Panc1 (cell line): ENCODE measurements at regions not wholly inside any gene's neighbourhood (a gene's known extent, or its start where the extent isn't known, plus 50 kb on each side); places are given as distances from the start of the nearest gene placed in this dataset.

Source experiments
- ATAC-seq: fragments of 200-7000 bp; cut with Tn5 transposase; 2 replicates; pipeline ENCODE4 v1.9.1; 2020; ENCODE audit warnings: mild to moderate bottlenecking, moderate library complexity
- BruUV-seq: library from RNA; stranded (reverse); fragments of 400-500 nt; replicated peaks from 2 replicates; lab custom pipeline; 2021; lab: Mats Ljungman, UMichigan
- CTCF ChIA-PET: fragments of 300-600 bp; sonication (Branson Sonifier 250); formaldehyde crosslinking; loops from one replicate; lab custom pipeline; 2022; ENCODE audit warnings: antibody characterized with exemption; lab: Charles Lee
- POLR2A ChIA-PET: fragments of 300-600 bp; sonication (Branson Sonifier 250); formaldehyde crosslinking; loops from one replicate; lab custom pipeline; 2022; ENCODE audit warnings: antibody characterized with exemption; lab: Charles Lee
- DNase-seq: peaks from one replicate; pipeline ENCODE4 v3.0.0-alpha.2; 2010; ENCODE audit warnings: low read depth, low spot score
- H3K27ac ChIP-seq: 2 replicates; pipeline ENCODE4 v1.5.1; 2011; ENCODE audit warnings: mild to moderate bottlenecking, low read length, inconsistent platforms
- H3K27me3 ChIP-seq: fragments of 200-500 bp; sonication (Bioruptor generic); 2 replicates; pipeline ENCODE4 v1.6.0; 2014; ENCODE audit warnings: low read length, inconsistent platforms; ENCODE audit not compliant: control insufficient read depth, insufficient read depth
- H3K36me3 ChIP-seq: fragments of 200-500 bp; sonication (Bioruptor generic); 2 replicates; pipeline ENCODE4 v1.5.1; 2014; ENCODE audit warnings: inconsistent platforms, mild to moderate bottlenecking, low read length, moderate library complexity; ENCODE audit not compliant: control insufficient read depth, insufficient read depth
- H3K4me1 ChIP-seq: 2 replicates; pipeline ENCODE4 v1.5.1; 2011; ENCODE audit warnings: inconsistent platforms, mild to moderate bottlenecking, low read length, moderate library complexity; ENCODE audit not compliant: control insufficient read depth, insufficient read depth
- H3K4me3 ChIP-seq, 2 experiments: 2 replicates each; pipeline ENCODE4 v1.5.1; 2011 to 2012; ENCODE audit warnings: low read depth in 2 of 2, low read length in 2 of 2, mild to moderate bottlenecking in 2 of 2, inconsistent platforms in 1 of 2, moderate library complexity in 1 of 2
- H3K9me3 ChIP-seq: fragments of 200-500 bp; sonication (Bioruptor generic); 2 replicates; pipeline ENCODE4 v1.5.1; 2014; ENCODE audit warnings: low read depth, mild to moderate bottlenecking, inconsistent platforms, low read length, moderate library complexity; ENCODE audit not compliant: control insufficient read depth, insufficient read depth
- POLR2AphosphoS5 ChIP-seq: IDR thresholded peaks from 2 replicates; pipeline ENCODE4 v1.6.1; 2012; ENCODE audit warnings: mild to moderate bottlenecking, low read depth, low read length, moderate library complexity
- REST ChIP-seq, 2 experiments: IDR thresholded peaks; 2 replicates each; pipeline ENCODE4 v1.6.1; 2011 to 2012; ENCODE audit warnings: low read depth in 2 of 2, control low read depth in 1 of 2, low read length in 1 of 2, mild to moderate bottlenecking in 1 of 2, moderate library complexity in 1 of 2; ENCODE audit not compliant: insufficient read depth in 1 of 2
- SIN3A ChIP-seq: IDR thresholded peaks from 2 replicates; pipeline ENCODE4 v1.6.1; 2012; ENCODE audit warnings: low read depth, mild to moderate bottlenecking, low read length, moderate library complexity, borderline replicate concordance; ENCODE audit not compliant: insufficient read depth
- TCF7L2 ChIP-seq: IDR thresholded peaks from 2 replicates; pipeline ENCODE4 v1.6.1; 2011; ENCODE audit warnings: mild to moderate bottlenecking, low read depth, low read length, inconsistent platforms
- in situ Hi-C: cut with HindIII; loops from 2 replicates; pipeline ENCODE4 v1.10.0; 2016; ENCODE audit warnings: low sequenced_read_pairs, low pct_unique_long_range_greater_than_20kb
- intact Hi-C: fragments of 100-400 bp; cut with micrococcal nuclease; formaldehyde crosslinking; loops from one replicate; pipeline ENCODE4 v1.10.0; 2022; ENCODE audit not compliant: unreplicated experiment
- TF ChIP-seq, protein P1 (sequence below): fragments of 450-650 bp; IDR thresholded peaks from 2 replicates; pipeline ENCODE4 v1.5.1; 2017; ENCODE audit warnings: mild to moderate bottlenecking

DNA sequence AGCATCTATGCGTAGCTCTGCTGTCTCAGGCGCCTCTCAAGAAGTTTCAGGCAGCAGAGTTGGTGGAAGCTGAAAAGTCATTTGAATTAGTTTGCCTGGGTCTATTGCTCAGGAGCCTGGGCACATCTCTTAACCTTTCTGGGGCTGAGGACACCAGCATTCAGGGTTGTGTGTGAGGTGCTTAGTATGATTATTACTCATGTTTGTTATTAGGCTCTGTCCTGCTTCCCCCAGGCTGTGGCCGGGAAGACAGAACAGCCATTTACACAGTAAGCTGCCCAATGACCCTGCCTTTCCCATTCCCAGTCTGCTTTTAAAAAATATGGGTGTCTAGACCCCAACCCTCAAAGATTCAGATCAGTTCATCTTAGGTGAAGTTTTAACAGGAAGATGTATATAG is 53.9 kb upstream of the CACNA1E start:
- peaks cover 4% of the 10 kb centered on the region for H3K27me3 ChIP-seq
- TF ChIP-seq REST (IDR thresholded peaks at IDR 0.05; ENCODE audit: insufficient read depth in 1 of 2, low read depth in 2 of 2, low read length in 1 of 2) = no peak
- TF ChIP-seq, protein P1, sequence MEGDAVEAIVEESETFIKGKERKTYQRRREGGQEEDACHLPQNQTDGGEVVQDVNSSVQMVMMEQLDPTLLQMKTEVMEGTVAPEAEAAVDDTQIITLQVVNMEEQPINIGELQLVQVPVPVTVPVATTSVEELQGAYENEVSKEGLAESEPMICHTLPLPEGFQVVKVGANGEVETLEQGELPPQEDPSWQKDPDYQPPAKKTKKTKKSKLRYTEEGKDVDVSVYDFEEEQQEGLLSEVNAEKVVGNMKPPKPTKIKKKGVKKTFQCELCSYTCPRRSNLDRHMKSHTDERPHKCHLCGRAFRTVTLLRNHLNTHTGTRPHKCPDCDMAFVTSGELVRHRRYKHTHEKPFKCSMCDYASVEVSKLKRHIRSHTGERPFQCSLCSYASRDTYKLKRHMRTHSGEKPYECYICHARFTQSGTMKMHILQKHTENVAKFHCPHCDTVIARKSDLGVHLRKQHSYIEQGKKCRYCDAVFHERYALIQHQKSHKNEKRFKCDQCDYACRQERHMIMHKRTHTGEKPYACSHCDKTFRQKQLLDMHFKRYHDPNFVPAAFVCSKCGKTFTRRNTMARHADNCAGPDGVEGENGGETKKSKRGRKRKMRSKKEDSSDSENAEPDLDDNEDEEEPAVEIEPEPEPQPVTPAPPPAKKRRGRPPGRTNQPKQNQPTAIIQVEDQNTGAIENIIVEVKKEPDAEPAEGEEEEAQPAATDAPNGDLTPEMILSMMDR = no peak
- no peak for TF ChIP-seq POLR2AphosphoS5
- TF ChIP-seq TCF7L2 = no peak
- in situ Hi-C loops (no loop called here), intact Hi-C loops (no loop called here)
- ATAC-seq (no peak), DNase-seq (no peak)
- H3K9me3 ChIP-seq = no peaks in the 10 kb centered on the region
- no peak overlapping the region for H3K4me3 ChIP-seq
- POLR2A ChIA-PET = interaction anchor here (0.6 kb wide), 1 partner anchor 21 kb away, joined by 3 read pairs; no protein-coding TSS in a partner anchor
- CTCF ChIA-PET = no interaction called here
- no TSS peak for BruUV-seq
- no peaks in the 10 kb centered on the region for H3K4me1 ChIP-seq
- no peak overlapping the region for H3K27ac ChIP-seq
- no peaks in the 10 kb centered on the region for H3K36me3 ChIP-seq

DNA sequence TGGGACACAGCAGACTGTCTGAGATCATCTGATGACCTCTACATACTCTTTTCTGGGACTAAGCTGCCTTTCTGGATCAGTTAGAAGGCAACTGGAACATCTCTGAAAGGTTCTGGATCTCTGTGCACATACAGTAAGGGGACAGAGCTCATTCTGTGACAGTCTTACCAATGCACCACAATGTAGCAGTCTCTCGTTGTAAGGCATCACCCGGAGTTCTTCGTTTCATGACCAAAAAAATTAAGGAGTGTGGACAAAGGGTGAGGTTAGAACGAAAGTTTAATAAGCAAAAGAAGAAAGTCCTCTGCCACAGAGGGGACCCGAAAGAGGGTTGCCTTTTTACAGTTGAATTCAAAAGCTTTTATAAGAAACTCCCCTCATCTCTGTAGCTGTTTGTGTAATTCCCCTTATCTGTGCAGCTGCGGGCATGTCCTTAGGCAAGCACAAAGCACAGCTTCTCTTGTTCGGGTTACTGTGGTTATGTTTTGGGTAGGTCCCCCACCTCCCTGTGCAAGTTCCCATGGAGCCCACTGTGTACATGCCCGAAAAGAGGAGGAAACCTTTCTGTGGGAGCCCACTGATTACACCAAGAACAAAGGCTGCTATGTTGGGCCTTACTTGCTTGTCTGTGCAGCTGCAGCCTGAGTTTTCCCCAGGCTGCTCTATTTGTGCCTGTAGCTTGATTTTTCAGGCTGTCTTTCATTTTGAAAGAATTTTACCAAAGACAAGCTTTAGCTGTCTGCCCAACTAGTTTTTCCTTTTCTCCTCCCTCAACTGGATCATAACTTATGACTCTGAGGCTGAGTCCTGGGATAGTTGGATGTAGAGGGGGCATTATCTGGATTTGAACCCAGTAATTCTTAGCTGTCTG is 53.1 kb upstream of the CACNA1E start:
- TF ChIP-seq POLR2AphosphoS5 (no peak), REST (IDR thresholded peaks at IDR 0.05; ENCODE audit: insufficient read depth in 1 of 2, low read depth in 2 of 2, low read length in 1 of 2) (no peak), SIN3A (no peak), TCF7L2 (no peak)
- TF ChIP-seq, protein P1 = no peak
- Histone ChIP-seq H3K4me1 (no peaks in the 10 kb centered on the region), H3K27me3 (peaks cover 6% of the 10 kb centered on the region), H3K27ac (no peak overlapping the region), H3K9me3 (no peaks in the 10 kb centered on the region), H3K4me3 (no peak overlapping the region), H3K36me3 (no peaks in the 10 kb centered on the region)
- BruUV-seq = no TSS peak
- CTCF ChIA-PET = no interaction called here
- DNase-seq = no peak
- no peak for ATAC-seq
- POLR2A ChIA-PET = interaction anchor here (0.6 kb wide), 1 partner anchor 20 kb away, joined by 3 read pairs; no protein-coding TSS in a partner anchor
- in situ Hi-C loops (no loop called here), intact Hi-C loops (no loop called here)
